ENCODE measurements at regions not wholly inside any gene's neighbourhood (a gene's known extent, or its start where the extent isn't known, plus 50 kb on each side); places are given as distances from the start of the nearest gene placed in this dataset.

GRCh38 chr11:79699246-79699645 is 258.4 kb upstream of the TENM4 start:
- TF ChIP-seq POLR2A (IDR thresholded peaks at IDR 0.05): no peak
- no peak for TF ChIP-seq CTCF (IDR thresholded peaks at IDR 0.05)
